GM19240 (cell line): ENCODE measurements at regions not wholly inside any gene's neighbourhood (a gene's known extent, or its start where the extent isn't known, plus 50 kb on each side); places are given as distances from the start of the nearest gene placed in this dataset.

ENCODE experiments used
- DNase-seq: peaks from one replicate; pipeline ENCODE4 v3.0.0; 2011; ENCODE audit warnings: low spot score; ENCODE audit not compliant: insufficient read length

DNA sequence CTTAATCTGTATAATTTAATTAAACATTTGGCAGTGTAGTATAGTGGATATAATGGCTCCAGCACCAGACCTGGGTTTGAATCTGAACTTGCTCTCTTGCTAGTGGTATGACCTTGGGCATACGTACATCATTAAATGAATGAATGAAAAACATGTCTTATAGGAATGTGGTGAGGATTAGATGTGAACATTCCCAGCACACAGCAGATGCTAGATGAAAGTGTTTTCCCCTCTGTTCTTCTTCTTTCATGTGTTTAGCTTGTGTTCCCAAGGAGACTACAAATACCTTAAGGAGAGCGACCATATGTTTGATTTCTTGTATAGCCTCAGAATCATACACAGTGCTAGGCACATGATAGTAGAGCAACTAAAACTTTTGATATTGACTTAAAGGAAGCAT, 56.5 kb downstream of the CT47B1 start:
- DNase-seq, result no peak

DNA sequence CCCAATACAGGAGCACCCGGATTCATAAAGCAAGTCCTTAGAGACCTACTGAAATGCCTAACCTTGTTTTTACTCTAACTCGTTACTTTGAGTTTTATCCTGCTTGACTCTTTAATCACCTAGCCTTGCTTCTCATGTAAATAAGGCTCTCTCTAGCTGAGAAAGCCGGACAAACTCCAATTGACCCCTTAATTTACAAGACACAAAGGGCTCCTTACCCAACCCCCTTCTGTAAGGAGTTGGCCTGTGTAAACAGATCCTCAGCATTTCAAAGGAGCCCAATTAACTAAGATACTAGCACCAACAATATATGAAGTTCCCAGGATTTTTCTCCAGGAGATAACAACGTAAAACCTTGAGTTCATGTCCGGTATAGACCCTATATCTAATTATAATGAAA, 61.7 kb downstream of the CT47B1 start:
- no peak for DNase-seq

DNA sequence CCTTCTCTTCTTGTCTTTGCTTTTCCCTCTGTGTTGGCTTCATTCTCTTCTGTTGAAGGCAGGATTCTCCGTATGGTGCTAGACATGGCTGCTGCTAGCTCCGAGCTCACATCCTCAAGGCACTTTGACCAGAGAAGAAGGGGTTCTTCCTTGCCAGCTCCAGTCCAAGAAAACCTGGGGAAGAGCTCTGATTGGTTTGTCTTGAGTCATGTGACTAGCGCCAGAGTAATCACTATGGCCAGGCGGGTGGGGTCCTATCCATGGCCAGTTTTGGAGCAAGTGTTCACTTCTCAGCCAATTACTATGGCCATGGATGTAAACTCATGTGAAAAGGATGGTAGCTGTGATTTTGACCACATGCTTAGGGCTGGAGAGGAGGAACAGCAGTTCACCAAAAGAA, 74.2 kb downstream of the CT47B1 start:
- DNase-seq, result no peak

DNA sequence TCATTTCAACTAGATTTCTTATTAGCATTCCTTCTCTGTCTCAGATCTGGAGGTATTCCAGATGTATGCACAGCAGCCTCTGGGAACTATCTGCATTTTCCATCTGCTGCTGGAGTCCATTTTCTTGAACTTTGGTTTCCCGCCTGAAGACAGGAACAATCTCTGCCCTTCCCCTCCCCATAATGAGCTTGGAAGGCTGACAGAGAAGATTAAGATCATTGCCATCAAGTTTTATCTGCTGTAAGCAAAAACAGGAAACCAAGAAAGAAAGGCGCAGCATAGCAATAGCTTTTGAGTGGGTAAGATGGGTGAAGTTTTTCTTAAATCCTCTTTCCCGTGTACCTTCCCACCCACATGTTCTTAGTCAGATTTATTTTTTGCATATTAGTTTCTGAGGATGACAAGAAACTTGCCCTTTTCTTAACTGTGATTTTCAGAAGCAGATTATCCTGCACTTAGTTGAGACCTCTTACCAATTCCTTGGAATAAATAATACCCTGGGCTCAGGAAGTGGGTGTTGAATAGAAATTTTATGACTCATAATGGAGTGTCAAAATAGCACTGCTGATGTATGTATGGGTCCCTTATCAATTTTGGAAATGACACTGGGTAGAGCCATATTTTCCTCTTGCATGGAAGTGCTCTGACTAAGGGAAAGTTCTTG, 78.3 kb downstream of the CT47B1 start:
- no peak for DNase-seq

DNA sequence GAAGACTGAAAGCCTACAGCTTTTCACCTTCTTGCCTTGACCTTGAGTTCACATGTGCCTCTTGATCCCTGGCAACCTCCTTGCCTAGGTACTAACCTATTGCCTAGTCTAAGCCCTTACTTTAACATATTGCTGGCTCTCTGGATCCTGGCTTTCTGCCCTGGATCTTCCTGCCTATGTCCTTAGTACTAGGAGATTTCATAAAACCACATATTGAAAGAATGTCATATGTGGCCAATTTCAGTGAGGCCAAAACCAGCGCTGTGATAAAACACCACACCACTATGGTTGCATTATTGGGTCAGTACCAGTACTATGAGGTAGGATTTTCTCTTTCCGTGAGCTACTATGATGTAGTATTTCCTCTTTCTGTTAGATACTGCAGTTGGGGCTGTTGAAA, 80.4 kb downstream of the CT47B1 start:
- DNase-seq, result no peak

DNA sequence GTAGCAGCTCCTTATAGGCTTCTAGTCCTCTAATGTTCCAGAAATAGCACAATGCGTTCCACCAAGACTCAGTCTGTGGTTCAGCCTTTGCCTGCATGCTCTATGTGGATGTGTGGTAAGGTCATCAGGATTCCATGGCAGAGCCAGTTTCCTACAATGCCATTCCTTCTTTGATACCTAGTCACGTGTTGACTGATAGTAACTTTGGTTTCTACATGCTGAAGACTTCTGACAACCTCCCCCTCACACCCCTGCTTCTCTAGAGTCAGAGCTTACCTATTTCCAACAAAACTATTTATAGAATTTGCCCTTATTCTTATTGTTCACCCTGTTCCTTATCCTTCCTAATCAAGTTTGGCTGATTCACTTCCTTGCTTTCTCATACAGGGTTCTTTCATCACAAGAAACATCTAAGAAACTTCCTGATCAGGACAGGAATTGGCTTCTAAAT, 81.1 kb downstream of the CT47B1 start:
- DNase-seq, result no peak

DNA sequence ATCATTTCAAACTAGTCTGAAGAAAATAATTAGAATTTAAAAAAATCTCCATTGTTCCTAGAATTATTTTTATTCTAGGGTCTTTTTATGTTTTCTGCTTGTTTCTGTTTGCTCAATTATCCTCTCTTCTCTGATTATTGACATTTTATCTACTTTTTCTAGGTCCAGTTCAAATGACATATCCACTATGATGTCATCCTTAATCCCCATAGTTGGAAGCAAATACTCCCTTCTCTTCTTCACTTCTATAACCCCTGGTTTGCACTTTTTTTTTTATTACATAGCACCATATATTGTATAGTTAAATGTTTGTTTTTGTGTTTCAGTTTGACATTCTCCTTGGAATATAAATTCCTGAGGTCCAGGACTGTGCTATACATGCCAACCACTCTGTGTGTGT, 82.6 kb downstream of the CT47B1 start:
- DNase-seq, result no peak

DNA sequence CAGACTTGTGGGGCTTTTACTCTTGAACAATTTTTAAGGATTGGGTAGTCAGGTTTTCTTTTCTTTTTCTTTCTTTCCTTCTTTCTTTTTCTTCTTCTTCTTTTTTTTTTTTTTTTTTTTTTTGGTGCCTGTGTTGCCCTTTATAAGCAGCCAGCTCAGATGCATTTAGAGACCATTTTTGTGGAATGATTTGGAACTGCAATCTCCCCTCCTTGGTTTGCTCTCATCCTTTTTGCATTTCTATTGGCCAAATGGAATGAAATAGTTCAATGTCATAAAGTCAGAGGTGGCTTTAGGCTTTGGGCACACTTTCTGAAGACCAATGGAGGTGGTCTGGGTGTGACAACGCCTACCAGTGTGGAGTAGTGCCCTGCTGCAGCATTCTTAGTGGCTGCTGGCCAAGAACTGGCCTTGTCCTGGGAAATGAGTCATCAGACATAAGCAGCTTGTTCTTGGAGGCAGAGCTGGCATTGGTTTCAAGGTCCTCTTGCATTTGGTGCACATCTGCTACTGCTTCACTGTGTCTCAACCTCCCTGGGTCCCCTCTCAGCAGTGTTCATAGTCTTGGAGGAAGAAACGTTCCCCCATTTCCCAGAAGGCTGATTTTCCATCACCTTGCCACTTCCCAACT, 84.5 kb downstream of the CT47B1 start:
- DNase-seq, result no peak

DNA sequence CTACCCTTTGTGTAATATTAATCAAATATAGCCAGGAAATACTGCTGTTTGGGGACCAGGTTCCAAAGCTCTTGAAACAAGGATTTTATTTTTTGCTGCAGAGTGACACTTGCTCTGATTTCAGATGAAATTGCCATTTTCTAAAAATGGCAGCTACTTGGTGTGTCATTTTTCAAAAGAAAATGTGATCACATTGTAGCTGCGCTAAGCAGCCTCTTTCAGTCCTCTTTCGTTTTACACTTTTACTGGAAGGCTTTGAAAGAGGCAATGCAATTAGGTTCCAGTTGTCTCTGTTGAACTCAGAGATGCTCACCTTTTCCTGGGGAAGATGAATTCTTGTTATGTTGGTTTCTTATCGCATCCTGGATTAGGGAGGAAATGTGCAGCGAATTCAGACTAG, 85.1 kb downstream of the CT47B1 start:
- no peak for DNase-seq

DNA sequence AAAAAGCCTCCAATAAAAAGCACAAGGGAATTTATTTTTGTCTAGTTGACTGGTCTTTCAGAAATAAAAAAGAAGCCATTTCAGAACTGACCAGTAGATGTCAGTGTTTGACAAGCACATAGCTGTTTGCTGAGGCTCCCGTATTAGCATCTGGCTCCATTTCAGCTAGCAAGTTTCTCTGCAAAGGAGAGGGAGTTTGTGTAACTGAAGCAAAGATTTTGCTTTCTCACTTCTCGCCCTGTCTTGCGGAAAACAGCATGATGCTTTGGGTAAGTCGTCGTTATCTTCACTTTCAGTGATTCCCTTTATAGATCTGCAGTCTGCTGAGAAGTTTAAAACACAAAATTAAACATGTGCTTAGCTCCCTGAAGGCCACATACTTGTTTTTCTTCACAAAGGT, 85.5 kb downstream of the CT47B1 start:
- DNase-seq, result peak; percentile 35

DNA sequence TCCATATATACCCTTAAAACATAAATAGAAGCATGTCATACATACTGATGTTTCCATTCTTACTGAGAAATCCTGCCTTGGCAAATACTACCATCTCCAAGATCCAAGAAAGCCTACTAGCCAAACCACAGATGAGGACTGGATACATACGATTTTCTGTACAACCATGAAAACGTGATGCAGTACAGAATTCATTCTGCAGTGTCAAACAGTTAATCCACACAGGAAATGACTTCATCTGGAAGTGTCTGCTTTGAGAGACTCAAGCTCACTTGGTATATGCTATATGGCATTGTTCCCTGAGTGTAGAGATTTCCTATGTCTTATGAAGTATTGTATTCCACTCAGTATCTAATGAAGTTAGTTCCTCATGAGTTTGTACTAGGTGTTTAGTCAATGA, 94.3 kb downstream of the CT47B1 start:
- no peak for DNase-seq

DNA sequence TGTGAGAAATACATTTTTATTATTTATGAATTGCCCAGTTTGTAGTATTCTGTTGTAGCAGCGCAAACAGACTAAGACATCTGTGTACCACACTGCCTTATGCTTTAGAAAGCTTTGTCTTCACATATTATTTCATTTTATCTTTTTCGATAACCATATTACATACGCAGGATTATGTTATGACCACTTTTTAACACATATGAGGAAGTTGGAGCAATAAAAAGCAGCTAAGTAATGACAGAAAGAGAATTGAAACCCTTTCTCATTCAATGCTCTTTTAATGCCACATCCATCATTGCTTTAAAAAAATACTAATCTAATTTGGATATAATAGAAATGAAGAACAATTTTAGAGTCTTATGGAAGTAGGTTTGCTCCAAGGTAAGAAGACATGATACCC, 99.7 kb downstream of the CT47B1 start:
- no peak for DNase-seq

DNA sequence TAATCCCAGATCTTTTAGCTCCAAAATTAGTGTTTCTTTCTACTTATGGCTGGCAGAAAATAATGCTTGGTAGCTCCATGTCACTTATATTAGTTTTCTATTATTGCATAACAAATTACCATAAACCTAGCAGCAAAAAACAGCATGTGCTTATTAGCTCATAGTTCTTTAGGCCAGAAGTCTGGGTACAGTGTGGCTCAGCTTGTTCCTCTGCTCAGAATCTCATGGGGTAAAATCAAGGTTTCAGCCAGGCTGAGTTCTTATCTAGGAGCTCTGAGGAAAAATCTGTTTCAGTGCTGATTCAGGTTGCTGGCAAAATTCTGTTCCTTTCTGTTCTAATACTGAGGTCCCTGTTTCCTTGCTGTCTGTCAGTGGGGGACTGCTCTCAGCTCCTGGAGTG, 101.1 kb downstream of the CT47B1 start:
- DNase-seq, result no peak

DNA sequence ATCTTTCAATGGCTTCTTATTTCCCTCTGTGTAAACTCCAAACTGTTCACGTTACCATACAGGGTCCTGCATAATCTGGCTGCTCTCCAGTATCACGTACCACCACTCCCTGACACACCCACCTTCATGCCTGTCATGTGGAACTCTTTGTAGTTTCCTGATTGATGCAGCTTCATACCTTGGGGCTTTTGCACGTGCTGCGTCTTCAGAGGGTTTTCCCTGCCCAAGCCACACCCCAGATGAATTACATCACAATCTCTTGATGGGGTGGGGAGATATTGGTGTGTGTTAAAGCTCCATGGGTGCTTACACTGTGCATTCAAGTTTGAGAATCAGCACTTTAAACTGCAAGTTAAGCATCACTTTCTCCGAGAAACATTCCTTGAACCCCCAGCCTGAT, 101.9 kb downstream of the CT47B1 start:
- DNase-seq, result no peak

DNA sequence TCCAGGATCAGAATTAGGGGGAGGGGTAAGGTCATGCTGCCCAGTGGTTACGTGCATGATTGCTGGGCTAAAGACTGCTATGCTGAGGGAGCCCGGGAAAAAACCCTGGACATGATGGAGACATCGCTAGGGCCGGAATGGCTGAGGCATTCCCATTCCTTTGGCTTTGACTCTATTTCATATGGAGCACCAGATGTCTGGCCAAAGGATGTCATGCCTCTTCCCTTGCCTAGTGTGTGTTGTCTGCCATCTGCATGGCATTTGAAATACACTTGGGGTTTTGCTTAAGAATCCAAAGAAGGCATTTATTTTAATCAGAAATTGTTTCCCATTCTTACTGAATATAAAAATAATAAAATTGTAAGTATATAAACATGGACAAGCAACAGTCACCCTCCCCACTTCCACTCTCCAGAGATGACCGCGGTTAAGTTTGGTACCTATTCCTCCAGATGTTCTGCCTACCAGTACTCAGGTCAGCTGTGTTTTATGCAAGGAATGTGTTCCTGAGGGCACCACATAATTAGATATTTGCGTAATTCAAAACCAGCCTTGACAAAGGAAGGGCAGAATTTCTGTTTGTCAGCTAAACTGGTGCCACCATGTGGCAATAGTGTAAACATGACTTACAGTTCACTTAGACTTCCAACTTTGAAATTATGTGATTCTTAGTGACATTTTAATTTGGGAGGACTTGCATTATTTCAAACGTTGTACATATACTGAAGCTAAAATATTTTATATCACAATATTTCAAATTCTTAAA, 105.9 kb downstream of the CT47B1 start:
- no peak for DNase-seq

DNA sequence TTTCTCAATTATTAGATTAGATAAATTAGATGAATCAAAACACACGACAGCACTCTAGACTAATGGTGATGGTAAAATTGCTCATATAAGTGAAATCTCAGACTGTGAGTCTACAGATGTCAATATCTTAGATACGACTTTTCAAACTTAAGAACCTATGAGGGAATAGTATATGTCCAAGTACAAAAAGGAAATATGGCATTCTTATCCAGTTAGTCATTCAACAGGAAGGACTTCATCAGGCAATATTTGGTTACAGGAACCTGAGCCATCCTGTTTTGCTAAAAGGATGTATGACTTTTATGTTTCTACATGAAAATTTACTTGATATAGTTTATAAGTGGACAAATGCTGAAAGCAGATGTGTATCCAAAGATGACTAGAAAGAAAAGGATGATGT, 107.0 kb downstream of the CT47B1 start:
- no peak for DNase-seq

DNA sequence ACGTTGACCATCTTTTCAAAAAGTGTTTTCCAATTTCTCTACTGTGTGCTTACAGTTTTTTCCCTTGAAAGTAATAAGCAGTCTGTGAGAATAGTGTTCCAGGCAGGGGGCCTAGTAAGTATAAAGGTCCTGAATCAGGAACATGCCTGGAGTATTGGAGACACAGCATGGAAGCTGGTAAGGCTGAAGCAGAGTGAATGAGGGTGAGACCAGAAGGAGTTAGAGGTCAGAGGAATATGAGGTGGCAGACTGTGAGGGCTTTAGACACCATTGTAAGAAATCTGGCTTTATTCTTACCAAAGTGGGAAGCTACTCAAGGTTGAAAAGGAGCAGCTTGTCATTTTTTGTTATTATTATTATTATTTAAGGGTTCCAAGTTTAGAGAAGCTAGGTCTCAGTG, 107.4 kb downstream of the CT47B1 start:
- no peak for DNase-seq

DNA sequence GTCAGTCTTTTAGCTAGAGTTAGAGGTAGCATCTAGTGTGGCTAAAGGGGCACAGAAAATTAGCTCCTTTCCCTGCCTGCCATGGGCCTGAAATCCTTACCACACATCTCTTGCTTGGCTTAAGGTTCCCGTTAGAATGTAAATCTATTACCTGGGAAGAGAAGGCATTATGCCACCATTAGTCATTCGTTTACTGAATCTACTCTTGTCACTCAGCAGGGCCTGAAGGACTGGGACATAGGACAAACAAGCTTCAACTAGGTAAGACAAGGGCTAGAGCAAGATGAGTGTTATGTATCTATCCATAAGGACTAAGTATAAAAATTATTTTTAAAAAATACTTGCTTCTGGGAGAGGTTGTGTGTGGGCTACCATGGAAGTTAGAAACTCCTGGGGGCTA, 112.4 kb downstream of the CT47B1 start:
- DNase-seq, result no peak

DNA sequence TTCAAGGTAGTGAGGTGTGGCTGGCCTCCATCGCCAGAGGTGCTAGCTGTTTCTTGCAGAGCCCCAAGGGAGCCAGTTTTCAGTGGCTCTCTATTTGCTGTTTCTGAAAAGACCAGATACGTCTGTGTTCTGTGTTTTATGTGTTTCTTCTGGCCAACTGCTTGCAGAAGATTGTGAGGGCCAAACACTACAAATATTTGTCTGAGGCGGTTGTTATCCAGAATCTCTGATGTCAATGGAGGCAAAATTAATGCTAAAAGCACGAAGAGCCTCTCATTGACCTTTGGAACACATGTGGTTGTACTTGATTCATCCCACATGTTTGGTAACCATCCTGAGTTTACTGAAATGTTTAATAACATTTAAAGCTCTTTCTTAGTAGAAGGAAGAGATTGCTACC, 113.9 kb downstream of the CT47B1 start:
- no peak for DNase-seq

DNA sequence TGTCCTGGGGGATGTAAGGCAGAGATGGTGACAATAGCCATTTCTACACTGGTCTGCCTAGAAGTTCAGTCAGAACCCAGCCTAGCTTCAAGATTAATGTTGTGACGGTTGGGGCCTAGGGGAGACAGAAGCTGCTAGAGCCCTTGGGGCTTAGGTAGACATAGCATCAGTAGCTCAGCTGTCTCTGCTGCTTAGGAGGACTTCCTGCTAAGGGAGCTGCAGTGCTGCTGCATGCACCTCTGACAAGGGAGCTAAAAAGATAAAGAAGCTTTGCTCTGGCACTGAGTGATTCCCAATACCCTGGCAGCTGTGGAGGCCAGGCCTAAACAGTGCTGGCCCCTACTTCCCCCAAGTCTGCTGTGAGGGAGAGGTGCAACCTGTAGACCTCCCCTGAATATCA, 116.0 kb downstream of the CT47B1 start:
- no peak for DNase-seq

DNA sequence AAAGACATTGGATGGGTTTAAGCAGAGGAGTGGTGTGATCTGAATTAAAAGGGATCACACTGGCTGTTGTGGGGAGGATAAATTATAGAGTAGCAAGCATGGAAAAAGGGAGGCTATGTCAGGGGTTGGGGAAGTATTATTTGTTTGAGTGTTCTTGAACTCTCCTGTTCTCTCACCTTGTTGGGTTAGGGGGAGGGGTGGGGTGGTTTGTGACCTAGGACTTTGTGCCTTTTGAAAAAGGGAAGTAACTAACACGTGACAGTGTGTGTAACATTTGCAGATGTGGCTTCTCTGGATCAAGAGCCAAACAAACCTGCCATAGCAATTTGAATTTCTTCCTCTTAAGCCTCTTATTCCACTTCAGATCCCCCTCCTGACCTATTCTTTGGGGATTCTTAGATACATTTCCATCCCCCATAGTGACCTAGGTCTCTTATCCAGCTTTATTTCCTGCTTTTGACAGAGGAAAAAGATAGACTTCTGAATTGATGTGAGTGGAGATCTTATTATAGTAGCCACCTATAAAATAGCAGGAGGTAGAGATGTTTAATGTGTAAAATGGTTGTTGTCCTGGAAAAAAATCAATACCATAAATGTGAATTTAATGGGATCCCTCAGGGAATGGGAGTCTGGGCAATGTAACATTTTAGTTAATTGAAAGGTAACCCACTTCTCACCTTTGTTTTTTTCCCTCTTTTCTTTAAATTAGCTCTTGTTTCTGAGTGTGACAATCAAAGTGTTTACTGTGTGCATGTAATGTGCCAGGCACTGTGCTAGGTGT, 120.4 kb downstream of the CT47B1 start:
- no peak for DNase-seq
